SU-DHL-6 (cell line): ENCODE measurements at regions not wholly inside any gene's neighbourhood (a gene's known extent, or its start where the extent isn't known, plus 50 kb on each side); places are given as distances from the start of the nearest gene placed in this dataset.

ENCODE experiments used
- EZH2phosphoT487 ChIP-seq: fragments of 200-600 bp; sonication (generic), shearing (Covaris generic); conservative IDR thresholded peaks from 2 replicates; pipeline ENCODE4 v1.6.1; 2018; ENCODE audit warnings: mild to moderate bottlenecking, antibody characterized with exemption, low read length, moderate library complexity, mixed read lengths
- TF ChIP-seq, protein P1 (sequence below): fragments of 200-600 bp; sonication (generic); IDR thresholded peaks from one replicate; pipeline ENCODE4 v1.5.1; 2017; ENCODE audit warnings: antibody characterized with exemption, mild to moderate bottlenecking, low read length, moderate library complexity; ENCODE audit not compliant: insufficient read depth, poor library complexity, severe bottlenecking

DNA sequence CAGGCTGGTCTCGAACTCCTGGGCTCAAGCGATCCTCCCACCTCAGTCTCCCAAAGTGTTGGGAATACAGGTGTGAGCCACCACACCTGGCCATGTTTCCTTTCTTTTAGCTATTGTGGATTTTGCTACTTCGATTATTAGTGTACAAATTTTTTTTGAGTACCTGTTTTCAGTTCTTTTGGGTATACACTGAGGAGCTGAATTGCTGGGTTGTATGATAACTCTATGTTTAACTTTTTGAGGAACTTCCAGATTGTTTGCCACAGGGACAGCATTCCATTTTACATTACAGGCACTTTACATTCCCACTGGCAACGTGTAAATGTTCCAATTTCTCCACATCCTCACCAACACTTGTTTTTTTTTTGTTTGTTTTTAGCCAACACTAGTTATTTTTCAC lies 198.1 kb upstream of the TBX3 start:
- TF ChIP-seq, protein P1, sequence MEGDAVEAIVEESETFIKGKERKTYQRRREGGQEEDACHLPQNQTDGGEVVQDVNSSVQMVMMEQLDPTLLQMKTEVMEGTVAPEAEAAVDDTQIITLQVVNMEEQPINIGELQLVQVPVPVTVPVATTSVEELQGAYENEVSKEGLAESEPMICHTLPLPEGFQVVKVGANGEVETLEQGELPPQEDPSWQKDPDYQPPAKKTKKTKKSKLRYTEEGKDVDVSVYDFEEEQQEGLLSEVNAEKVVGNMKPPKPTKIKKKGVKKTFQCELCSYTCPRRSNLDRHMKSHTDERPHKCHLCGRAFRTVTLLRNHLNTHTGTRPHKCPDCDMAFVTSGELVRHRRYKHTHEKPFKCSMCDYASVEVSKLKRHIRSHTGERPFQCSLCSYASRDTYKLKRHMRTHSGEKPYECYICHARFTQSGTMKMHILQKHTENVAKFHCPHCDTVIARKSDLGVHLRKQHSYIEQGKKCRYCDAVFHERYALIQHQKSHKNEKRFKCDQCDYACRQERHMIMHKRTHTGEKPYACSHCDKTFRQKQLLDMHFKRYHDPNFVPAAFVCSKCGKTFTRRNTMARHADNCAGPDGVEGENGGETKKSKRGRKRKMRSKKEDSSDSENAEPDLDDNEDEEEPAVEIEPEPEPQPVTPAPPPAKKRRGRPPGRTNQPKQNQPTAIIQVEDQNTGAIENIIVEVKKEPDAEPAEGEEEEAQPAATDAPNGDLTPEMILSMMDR, result no peak
- no peak for TF ChIP-seq EZH2phosphoT487
